C4-2B (cell line): ENCODE measurements at regions not wholly inside any gene's neighbourhood (a gene's known extent, or its start where the extent isn't known, plus 50 kb on each side); places are given as distances from the start of the nearest gene placed in this dataset.

ENCODE experiments used
- H3K27ac ChIP-seq: fragments of 450-650 bp; 2 replicates; pipeline ENCODE4 v1.5.1; 2017
- CTCF ChIP-seq: fragments of 450-650 bp; conservative IDR thresholded peaks from 2 replicates; pipeline ENCODE4 v1.5.1; 2017; ENCODE audit warnings: mild to moderate bottlenecking
- ZFX ChIP-seq: fragments of 450-650 bp; IDR thresholded peaks from 2 replicates; pipeline ENCODE4 v1.6.1; 2017

GRCh38 chr11:29438815-29439214 lies 578.0 kb downstream of the KCNA4 start:
- no peak overlapping the region for H3K27ac ChIP-seq
- TF ChIP-seq ZFX (no peak), CTCF (no peak)

DNA sequence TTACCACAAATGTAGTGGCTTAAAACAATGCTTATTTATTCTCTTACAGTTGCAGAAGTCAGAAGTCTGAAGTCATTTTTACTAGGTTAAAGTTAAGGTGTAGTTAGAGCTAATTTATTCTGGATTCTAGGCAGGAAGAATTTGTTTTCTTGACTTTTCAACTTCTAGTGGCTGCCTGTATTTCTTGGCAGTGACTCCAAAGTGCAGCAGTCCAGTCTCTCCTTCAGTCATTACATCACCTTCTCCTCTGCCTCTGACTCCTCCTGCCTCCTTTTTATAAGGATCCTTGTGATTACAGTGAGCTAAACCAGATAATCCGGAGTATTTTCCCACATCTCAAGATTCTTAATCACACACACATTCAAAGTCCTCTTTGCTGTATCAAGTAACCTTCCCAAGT lies 581.4 kb downstream of the KCNA4 start:
- no peak for TF ChIP-seq CTCF
- no peak for TF ChIP-seq ZFX
- H3K27ac ChIP-seq, result no peak overlapping the region

- no peak overlapping the region for H3K27ac ChIP-seq
- TF ChIP-seq CTCF (peak; percentile 79), ZFX (no peak)
Measured at GRCh38 chr11:29432719-29433325, 584.0 kb downstream of the KCNA4 start.

GRCh38 chr11:29405305-29405704 lies 611.5 kb downstream of the KCNA4 start:
- TF ChIP-seq CTCF (no peak), ZFX (no peak)
- no peak overlapping the region for H3K27ac ChIP-seq

DNA sequence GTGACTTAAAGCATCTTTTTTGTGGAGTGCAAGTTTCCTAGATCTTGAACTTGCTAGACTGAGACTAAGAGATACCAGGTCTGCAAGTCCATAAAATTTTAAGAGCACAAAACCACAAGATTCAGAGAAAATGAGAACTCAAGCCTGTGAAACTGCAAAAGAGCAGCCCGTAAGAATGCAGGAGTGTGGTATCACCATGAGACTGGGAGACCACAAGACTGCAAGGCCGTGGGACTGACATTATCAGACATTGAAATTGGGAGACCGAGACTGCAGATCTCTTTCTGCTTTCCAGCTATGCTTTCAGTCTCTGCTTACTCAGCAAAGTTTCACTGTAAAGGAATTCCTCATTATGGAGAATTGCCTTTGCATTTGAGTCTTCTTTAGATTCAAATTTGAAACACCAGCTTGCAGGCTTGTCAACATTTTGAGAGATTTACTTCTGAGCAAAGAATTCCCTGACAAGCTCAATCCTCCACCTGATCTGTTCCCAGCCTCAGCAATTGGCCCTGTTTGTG lies 621.2 kb downstream of the KCNA4 start:
- TF ChIP-seq ZFX, result no peak
- TF ChIP-seq CTCF, result no peak

DNA sequence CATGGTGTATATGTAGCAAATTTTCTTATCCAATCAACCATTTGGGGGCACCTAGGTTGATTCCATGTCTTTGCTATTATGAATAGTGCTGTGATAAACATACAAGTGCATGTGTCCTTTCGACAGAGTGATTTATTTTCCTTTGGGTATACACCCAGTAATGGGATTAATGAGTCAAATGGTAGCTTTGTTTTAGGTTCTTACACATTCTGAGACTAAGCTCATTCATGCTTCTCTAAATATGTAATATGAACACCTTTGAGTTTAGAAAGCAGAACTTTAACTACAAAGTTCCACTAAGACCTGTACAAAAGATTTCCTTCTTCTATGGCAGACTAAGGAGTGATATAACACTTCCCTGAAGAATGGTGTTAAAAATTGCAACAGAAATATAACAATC lies 627.0 kb downstream of the KCNA4 start:
- H3K27ac ChIP-seq, result no peak overlapping the region
- TF ChIP-seq CTCF (no peak), ZFX (no peak)

More for the DNA sequence above, 621.2 kb downstream of the KCNA4 start:
- H3K27ac ChIP-seq, result no peak overlapping the region

- no peak overlapping the region for H3K27ac ChIP-seq
- TF ChIP-seq CTCF (no peak), ZFX (no peak)
Measured at GRCh38 chr11:29373725-29374124, 643.1 kb downstream of the KCNA4 start.
